Fibroblast of lung (primary cell): ENCODE measurements at regions not wholly inside any gene's neighbourhood (a gene's known extent, or its start where the extent isn't known, plus 50 kb on each side); places are given as distances from the start of the nearest gene placed in this dataset.

Source experiments
- CTCF ChIP-seq, 2 donors: IDR thresholded peaks in 1 of 2; conservative IDR thresholded peaks in 1 of 2; 1 replicate in 1 of 2; 2 replicates in 1 of 2; pipeline ENCODE4 v1.5.1; 2011 to 2012; ENCODE audit warnings: low read length in 2 of 2, control low read depth in 1 of 2, inconsistent platforms in 1 of 2, low read depth in 1 of 2, mild to moderate bottlenecking in 1 of 2
- EZH2 ChIP-seq: IDR thresholded peaks from 2 replicates; pipeline ENCODE4 v1.5.1; 2012; ENCODE audit warnings: low read length, control low read depth, mild to moderate bottlenecking; ENCODE audit errors: missing control alignments

- no peak for TF ChIP-seq EZH2
- no peak for TF ChIP-seq CTCF (conservative IDR thresholded peaks at IDR 0.05 in 1 of 2, IDR thresholded peaks at IDR 0.05 in 1 of 2; ENCODE audit: low read depth in 1 of 2, low read length in 2 of 2)
Measured at GRCh38 chr11:81397316-81397715, 1336.3 kb downstream of the FAM181B start.
